ENCODE measurements at regions not wholly inside any gene's neighbourhood (a gene's known extent, or its start where the extent isn't known, plus 50 kb on each side); places are given as distances from the start of the nearest gene placed in this dataset.

DNA sequence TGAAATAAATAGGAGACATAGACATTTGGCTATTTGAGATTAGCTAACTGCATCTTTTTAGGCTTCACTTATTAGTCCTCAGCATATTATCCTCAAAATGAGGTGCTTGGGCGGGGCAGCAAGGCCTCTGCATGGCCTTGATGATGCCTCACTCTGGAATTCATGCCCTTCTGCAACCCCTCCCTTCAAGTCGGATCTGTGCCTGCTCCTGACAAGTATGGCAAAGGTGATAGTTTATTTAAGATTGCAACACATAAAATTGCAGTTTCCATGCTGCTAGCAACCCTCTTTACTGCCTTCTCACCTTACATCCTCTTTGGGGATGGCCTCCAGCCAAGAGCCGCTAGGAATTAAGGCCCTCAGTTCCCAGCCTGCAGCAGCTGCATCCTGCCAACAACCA is 241.3 kb upstream of the ADARB2 start:
- H3K4me1 ChIP-seq: no peaks in the 10 kb centered on the region
- H3K9me3 ChIP-seq: peaks cover 0 to 7% (median 0%) of the 10 kb centered on the region in 3 donors
- WGBS, 2 donors (ENCODE audit: low coverage in 1 of 2): 62 to 71% methylated on average over 2 to 3 of the region's 3 CpGs
- ATAC-seq: no peak
- no peak overlapping the region for H3K4me3 ChIP-seq
- no peak overlapping the region for H3K27ac ChIP-seq
- no peaks in the 10 kb centered on the region for H3K36me3 ChIP-seq
- peaks cover 7% of the 10 kb centered on the region for H3K27me3 ChIP-seq
- TF ChIP-seq POLR2A (IDR thresholded peaks at IDR 0.05) (no peak), POLR2AphosphoS5 (IDR thresholded peaks at IDR 0.05) (no peak), EP300 (IDR thresholded peaks at IDR 0.05) (no peak)
- TF ChIP-seq, protein P1, sequence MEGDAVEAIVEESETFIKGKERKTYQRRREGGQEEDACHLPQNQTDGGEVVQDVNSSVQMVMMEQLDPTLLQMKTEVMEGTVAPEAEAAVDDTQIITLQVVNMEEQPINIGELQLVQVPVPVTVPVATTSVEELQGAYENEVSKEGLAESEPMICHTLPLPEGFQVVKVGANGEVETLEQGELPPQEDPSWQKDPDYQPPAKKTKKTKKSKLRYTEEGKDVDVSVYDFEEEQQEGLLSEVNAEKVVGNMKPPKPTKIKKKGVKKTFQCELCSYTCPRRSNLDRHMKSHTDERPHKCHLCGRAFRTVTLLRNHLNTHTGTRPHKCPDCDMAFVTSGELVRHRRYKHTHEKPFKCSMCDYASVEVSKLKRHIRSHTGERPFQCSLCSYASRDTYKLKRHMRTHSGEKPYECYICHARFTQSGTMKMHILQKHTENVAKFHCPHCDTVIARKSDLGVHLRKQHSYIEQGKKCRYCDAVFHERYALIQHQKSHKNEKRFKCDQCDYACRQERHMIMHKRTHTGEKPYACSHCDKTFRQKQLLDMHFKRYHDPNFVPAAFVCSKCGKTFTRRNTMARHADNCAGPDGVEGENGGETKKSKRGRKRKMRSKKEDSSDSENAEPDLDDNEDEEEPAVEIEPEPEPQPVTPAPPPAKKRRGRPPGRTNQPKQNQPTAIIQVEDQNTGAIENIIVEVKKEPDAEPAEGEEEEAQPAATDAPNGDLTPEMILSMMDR (IDR thresholded peaks at IDR 0.05): no peak

DNA sequence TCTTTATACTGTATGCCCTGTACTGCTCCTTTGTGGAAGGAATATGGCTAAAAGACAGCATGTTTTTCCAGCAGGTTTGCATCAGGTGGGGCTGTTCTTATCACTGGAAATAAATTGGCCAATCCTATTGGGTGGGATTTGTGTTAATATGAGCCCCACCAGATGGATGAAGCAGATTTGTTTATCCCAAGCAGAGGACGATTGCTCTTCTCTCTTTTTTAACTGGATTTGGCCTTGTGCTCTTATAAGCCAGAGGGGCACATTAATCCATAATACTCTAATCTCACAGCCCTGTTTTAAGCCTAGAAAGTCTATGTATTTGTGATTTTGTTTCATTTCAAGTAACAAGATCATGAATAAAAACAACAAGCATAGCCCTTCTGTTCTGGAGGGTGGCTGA is 240.1 kb upstream of the ADARB2 start:
- WGBS, 2 donors (ENCODE audit: low coverage in 1 of 2): 29 to 33% methylated on average over 1 of the region's 1 CpG
- peaks cover 0 to 9% (median 0%) of the 10 kb centered on the region in 3 donors for H3K9me3 ChIP-seq
- ATAC-seq: no peak
- H3K27me3 ChIP-seq: peaks cover 7% of the 10 kb centered on the region
- H3K4me1 ChIP-seq: no peaks in the 10 kb centered on the region
- no peaks in the 10 kb centered on the region for H3K36me3 ChIP-seq
- no peak for TF ChIP-seq POLR2AphosphoS5 (IDR thresholded peaks at IDR 0.05)
- TF ChIP-seq EP300 (IDR thresholded peaks at IDR 0.05): no peak
- TF ChIP-seq, protein P1 (IDR thresholded peaks at IDR 0.05): no peak
- TF ChIP-seq POLR2A (IDR thresholded peaks at IDR 0.05): no peak
- H3K4me3 ChIP-seq: no peak overlapping the region
- no peak overlapping the region for H3K27ac ChIP-seq

DNA sequence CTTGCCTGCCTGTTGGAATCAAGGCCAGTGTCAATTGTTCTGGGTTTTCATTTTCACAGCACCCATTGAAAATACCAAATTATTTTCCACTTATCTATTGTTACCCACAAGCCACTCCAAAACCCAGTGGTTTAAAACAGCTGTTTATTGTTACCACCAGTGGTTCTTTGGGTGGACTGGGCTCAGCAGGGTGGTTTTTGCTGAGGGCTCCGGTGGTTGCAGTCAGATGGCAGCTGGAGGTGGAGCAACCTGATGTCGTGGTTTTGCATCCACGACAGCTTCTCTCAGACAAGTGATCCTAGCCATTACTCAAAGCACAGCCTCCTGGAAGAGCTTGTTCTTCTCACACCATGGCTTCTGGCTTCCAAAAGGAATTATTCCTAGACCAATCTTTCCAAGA is 235.1 kb upstream of the ADARB2 start:
- no peak for TF ChIP-seq EP300 (IDR thresholded peaks at IDR 0.05)
- no peak for TF ChIP-seq POLR2A (IDR thresholded peaks at IDR 0.05)
- no peak overlapping the region for H3K4me3 ChIP-seq
- ATAC-seq: no peak

DNA sequence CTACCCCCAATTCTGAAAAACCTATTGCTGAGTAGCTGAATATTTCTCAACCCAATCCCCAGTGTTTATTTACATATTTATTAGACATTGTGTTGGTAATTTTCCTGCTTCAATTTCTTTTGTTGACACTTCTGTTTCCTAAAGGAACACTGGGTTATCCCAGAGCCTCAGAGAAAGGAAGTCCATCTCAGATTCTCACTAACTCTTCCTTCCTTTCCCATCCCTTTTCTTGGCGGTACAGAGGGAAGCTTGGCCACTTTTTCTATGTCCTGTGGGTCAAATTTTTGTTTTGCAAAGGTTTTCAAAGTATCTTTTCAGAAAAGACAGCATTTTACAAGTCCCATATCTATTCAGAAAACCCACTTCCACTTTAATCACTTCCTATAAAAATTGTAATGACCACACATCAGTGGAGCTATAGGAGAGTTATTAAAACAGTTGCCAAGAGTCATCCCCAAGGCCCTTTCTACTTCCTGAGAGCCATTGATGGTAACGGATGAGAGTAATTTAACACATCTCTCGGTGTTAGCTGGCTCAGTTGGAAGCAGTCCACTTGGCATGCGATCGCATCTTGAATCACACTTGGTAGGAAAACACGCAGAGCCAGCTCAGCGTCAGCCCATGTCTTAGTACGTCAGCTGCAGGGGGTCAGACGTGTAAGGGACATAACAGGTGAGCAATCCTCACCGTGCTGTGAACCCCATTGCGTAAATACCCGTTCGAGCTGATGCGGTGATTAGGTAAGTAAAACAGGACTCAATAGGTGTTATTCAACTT is 231.1 kb upstream of the ADARB2 start:
- no peaks in the 10 kb centered on the region for H3K36me3 ChIP-seq
- TF ChIP-seq, protein P1 (IDR thresholded peaks at IDR 0.05): no peak
- TF ChIP-seq POLR2A (IDR thresholded peaks at IDR 0.05): no peak
- WGBS, 2 donors (ENCODE audit: low coverage in 1 of 2): 65 to 70% methylated on average over 10 to 14 of the region's 14 CpGs
- H3K27me3 ChIP-seq: peaks cover 5% of the 10 kb centered on the region
- H3K9me3 ChIP-seq: peaks cover 0 to 7% (median 0%) of the 10 kb centered on the region in 3 donors
- no peak for ATAC-seq
- H3K27ac ChIP-seq: no peak overlapping the region
- H3K4me3 ChIP-seq: no peak overlapping the region
- no peaks in the 10 kb centered on the region for H3K4me1 ChIP-seq

More for the DNA sequence above, 235.1 kb upstream of the ADARB2 start:
- Histone ChIP-seq H3K9me3 (peaks cover 0 to 7% (median 0%) of the 10 kb centered on the region in 3 donors), H3K4me1 (no peaks in the 10 kb centered on the region), H3K27ac (no peak overlapping the region), H3K36me3 (no peaks in the 10 kb centered on the region), H3K27me3 (peaks cover 5% of the 10 kb centered on the region)
- WGBS, 2 donors (ENCODE audit: low coverage in 1 of 2): 80% methylated on average over 3 of the region's 3 CpGs; no CpG with 5 or more reads in 1 of the 2 donors

DNA sequence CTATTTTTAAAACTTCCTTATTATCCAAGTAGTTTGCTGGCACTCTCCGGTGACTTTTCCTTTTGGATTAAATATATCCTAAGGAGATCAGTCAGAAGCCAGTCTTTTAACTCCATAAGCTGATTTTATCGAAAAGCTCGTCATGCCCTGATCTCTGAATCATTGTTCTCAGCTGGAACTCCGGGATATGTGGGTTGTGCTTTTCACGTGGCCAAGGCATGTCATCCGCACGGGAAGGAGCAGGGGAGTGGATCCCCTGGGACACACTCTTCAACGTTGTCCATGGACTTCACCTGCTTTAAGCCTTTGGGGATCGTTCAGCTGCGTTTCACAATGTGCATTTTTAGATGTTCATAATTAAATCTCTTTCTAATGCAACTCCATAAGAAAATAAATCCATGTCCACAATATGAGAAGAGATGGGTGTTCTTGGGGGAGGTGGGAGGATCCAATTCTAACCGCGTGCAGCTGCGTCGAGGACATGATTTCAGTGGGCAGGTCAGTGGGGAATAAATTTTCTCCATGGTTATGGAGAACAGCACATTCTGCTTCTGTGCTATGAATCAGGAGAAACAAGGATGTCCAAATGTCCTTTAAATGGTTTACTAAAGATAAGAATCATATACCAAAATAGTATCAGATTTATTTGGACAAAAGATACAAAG is 229.5 kb upstream of the ADARB2 start:
- Histone ChIP-seq H3K9me3 (no peaks in the 10 kb centered on the region), H3K27ac (no peak overlapping the region), H3K4me3 (no peak overlapping the region), H3K36me3 (no peaks in the 10 kb centered on the region), H3K27me3 (peaks cover 5% of the 10 kb centered on the region), H3K4me1 (no peaks in the 10 kb centered on the region)
- WGBS, 2 donors (ENCODE audit: low coverage in 1 of 2): 65% methylated on average over 10 to 14 of the region's 14 CpGs
- no peak for ATAC-seq
- no peak for TF ChIP-seq POLR2AphosphoS5 (IDR thresholded peaks at IDR 0.05)
- TF ChIP-seq, protein P1 (IDR thresholded peaks at IDR 0.05): no peak
- TF ChIP-seq EP300 (IDR thresholded peaks at IDR 0.05): no peak
- TF ChIP-seq POLR2A (IDR thresholded peaks at IDR 0.05): no peak
